Stimulated activated CD8-positive, alpha-beta memory T cell treated with anti-CD3 and anti-CD28 coated beads, Interleukin-12 subunit alpha, Interleukin-12 subunit beta, amount 100 ng/mL, for 4 hours (primary cell): ENCODE measurements at regions not wholly inside any gene's neighbourhood (a gene's known extent, or its start where the extent isn't known, plus 50 kb on each side); places are given as distances from the start of the nearest gene placed in this dataset.

Experiments
- DNase-seq: peaks from one replicate; pipeline ENCODE4 v3.0.0-alpha.2; 2020; ENCODE audit warnings: low read depth

- no peak for DNase-seq
These were observed 64.6 kb upstream of the PIM1 start for GRCh38 chr6:37105148-37106050.

- no peak for DNase-seq
These were observed 63.9 kb upstream of the PIM1 start for GRCh38 chr6:37106051-37106363.

- DNase-seq, result no peak
These were observed 63.4 kb upstream of the PIM1 start for GRCh38 chr6:37106554-37106953.

GRCh38 chr6:37106982-37107491 is 62.9 kb upstream of the PIM1 start:
- DNase-seq, result no peak

GRCh38 chr6:37109714-37110499 is 60.0 kb upstream of the PIM1 start:
- no peak for DNase-seq

GRCh38 chr6:37110500-37111461 is 59.2 kb upstream of the PIM1 start:
- no peak for DNase-seq

GRCh38 chr6:37113976-37114375 is 56.0 kb upstream of the PIM1 start:
- DNase-seq, result no peak

GRCh38 chr6:37114612-37115011 is 55.3 kb upstream of the PIM1 start:
- DNase-seq, result no peak

GRCh38 chr6:37115236-37115895 is 54.6 kb upstream of the PIM1 start:
- DNase-seq, result no peak

GRCh38 chr6:37116326-37116725 is 53.6 kb upstream of the PIM1 start:
- no peak for DNase-seq

GRCh38 chr6:37119387-37119886 is 50.5 kb upstream of the PIM1 start:
- no peak for DNase-seq
